ENCODE measurements at regions not wholly inside any gene's neighbourhood (a gene's known extent, or its start where the extent isn't known, plus 50 kb on each side); places are given as distances from the start of the nearest gene placed in this dataset.

GRCh38 chr5:175388531-175388930 is 55.5 kb downstream of the DRD1 start:
- peaks cover 8% of the 10 kb centered on the region; the same call in 1 of the 2 replicates for H3K4me1 ChIP-seq (ENCODE audit: insufficient read depth, low read length)

GRCh38 chr5:175387144-175387543 is 56.8 kb downstream of the DRD1 start:
- H3K9me3 ChIP-seq (ENCODE audit: control insufficient read depth, insufficient read depth, low read length) = no peaks in the 10 kb centered on the region
- no peak overlapping the region for H3K9ac ChIP-seq (ENCODE audit: low read depth, low read length)
- H3K4me1 ChIP-seq (ENCODE audit: insufficient read depth, low read length) = peaks cover 8% of the 10 kb centered on the region; the same call in 1 of the 2 replicates

More at GRCh38 chr5:175388531-175388930, 55.5 kb downstream of the DRD1 start:
- Histone ChIP-seq H3K36me3 (ENCODE audit: insufficient read depth, low read length) (no peaks in the 10 kb centered on the region), H3K9me3 (ENCODE audit: control insufficient read depth, insufficient read depth, low read length) (no peaks in the 10 kb centered on the region), H3K9ac (ENCODE audit: low read depth, low read length) (no peak overlapping the region)

GRCh38 chr5:175386526-175386925 is 57.5 kb downstream of the DRD1 start:
- Histone ChIP-seq H3K4me1 (ENCODE audit: insufficient read depth, low read length) (peaks cover 8% of the 10 kb centered on the region; the same call in 1 of the 2 replicates), H3K9ac (ENCODE audit: low read depth, low read length) (no peak overlapping the region), H3K9me3 (ENCODE audit: control insufficient read depth, insufficient read depth, low read length) (no peaks in the 10 kb centered on the region), H3K36me3 (ENCODE audit: insufficient read depth, low read length) (no peaks in the 10 kb centered on the region)

More at GRCh38 chr5:175387144-175387543, 56.8 kb downstream of the DRD1 start:
- no peaks in the 10 kb centered on the region for H3K36me3 ChIP-seq (ENCODE audit: insufficient read depth, low read length)

GRCh38 chr5:175385691-175386362 is 58.2 kb downstream of the DRD1 start:
- Histone ChIP-seq H3K9me3 (ENCODE audit: control insufficient read depth, insufficient read depth, low read length) (no peaks in the 10 kb centered on the region), H3K4me1 (ENCODE audit: insufficient read depth, low read length) (peaks cover 8% of the 10 kb centered on the region; the same call in 1 of the 2 replicates), H3K9ac (ENCODE audit: low read depth, low read length) (no peak overlapping the region), H3K36me3 (ENCODE audit: insufficient read depth, low read length) (no peaks in the 10 kb centered on the region)

DNA sequence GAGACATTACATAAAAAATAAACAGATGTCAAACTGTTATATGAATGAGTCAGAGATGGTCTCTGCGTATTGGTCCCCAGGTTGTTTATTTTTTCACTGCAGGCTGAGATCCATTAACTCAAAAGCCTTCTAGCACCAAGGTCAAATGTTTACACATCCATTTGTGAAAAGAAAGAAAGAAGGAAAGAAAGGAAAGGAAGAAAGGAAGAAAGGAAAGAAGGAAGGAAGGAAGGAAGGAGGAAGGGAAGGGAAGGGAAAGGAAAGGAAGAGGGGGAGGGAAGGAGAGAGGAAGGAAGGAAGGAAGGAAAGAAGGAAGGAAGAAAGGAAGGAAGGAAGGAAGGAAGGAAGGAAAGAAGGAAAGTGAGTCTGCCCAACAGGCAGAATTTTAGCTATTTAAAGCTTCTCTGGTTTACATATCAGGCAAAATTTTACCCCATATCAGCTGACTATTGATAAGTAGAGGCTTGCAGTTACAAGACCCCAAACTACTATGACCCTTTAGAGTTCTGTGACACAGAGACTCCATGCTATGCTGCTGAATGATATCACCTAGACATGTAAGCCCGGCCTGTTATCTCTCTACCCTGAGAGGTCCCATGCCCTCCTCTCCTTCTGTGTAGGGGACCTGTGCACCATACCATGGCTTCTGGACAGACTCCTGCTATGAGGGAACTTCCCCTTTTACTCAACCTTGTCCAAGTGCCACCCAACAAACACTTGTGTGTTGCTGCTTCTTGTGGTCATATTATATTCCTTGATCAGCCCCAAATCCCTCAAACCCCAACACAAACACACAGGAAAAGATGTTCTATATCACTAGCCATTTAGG is 59.0 kb downstream of the DRD1 start:
- Histone ChIP-seq H3K9ac (ENCODE audit: low read depth, low read length) (no peak overlapping the region), H3K9me3 (ENCODE audit: control insufficient read depth, insufficient read depth, low read length) (no peaks in the 10 kb centered on the region), H3K4me1 (ENCODE audit: insufficient read depth, low read length) (peaks cover 8% of the 10 kb centered on the region; the same call in 1 of the 2 replicates), H3K36me3 (ENCODE audit: insufficient read depth, low read length) (no peaks in the 10 kb centered on the region)

- no peaks in the 10 kb centered on the region for H3K36me3 ChIP-seq (ENCODE audit: insufficient read depth, low read length)
- H3K4me1 ChIP-seq (ENCODE audit: insufficient read depth, low read length) = peaks cover 8% of the 10 kb centered on the region; the same call in 1 of the 2 replicates
- H3K9me3 ChIP-seq (ENCODE audit: control insufficient read depth, insufficient read depth, low read length) = no peaks in the 10 kb centered on the region
- H3K9ac ChIP-seq (ENCODE audit: low read depth, low read length) = no peak overlapping the region
These were observed 60.6 kb downstream of the DRD1 start for GRCh38 chr5:175383350-175383749.

GRCh38 chr5:175382171-175382570 is 61.8 kb downstream of the DRD1 start:
- Histone ChIP-seq H3K4me1 (ENCODE audit: insufficient read depth, low read length) (peaks cover 6% of the 10 kb centered on the region; the same call in 1 of the 2 replicates), H3K9ac (ENCODE audit: low read depth, low read length) (no peak overlapping the region), H3K9me3 (ENCODE audit: control insufficient read depth, insufficient read depth, low read length) (no peaks in the 10 kb centered on the region), H3K36me3 (ENCODE audit: insufficient read depth, low read length) (no peaks in the 10 kb centered on the region)

- Histone ChIP-seq H3K36me3 (ENCODE audit: insufficient read depth, low read length) (no peaks in the 10 kb centered on the region), H3K9ac (ENCODE audit: low read depth, low read length) (no peak overlapping the region), H3K9me3 (ENCODE audit: control insufficient read depth, insufficient read depth, low read length) (no peaks in the 10 kb centered on the region), H3K4me1 (ENCODE audit: insufficient read depth, low read length) (no peaks in the 10 kb centered on the region)
These were observed 62.9 kb downstream of the DRD1 start for GRCh38 chr5:175381130-175381529.

GRCh38 chr5:175380701-175381100 is 63.3 kb downstream of the DRD1 start:
- H3K9ac ChIP-seq (ENCODE audit: low read depth, low read length) = no peak overlapping the region
- no peaks in the 10 kb centered on the region for H3K36me3 ChIP-seq (ENCODE audit: insufficient read depth, low read length)
- no peaks in the 10 kb centered on the region for H3K9me3 ChIP-seq (ENCODE audit: control insufficient read depth, insufficient read depth, low read length)
- H3K4me1 ChIP-seq (ENCODE audit: insufficient read depth, low read length) = no peaks in the 10 kb centered on the region

- Histone ChIP-seq H3K4me1 (ENCODE audit: insufficient read depth, low read length) (no peaks in the 10 kb centered on the region), H3K9me3 (ENCODE audit: control insufficient read depth, insufficient read depth, low read length) (no peaks in the 10 kb centered on the region), H3K9ac (ENCODE audit: low read depth, low read length) (no peak overlapping the region), H3K36me3 (ENCODE audit: insufficient read depth, low read length) (no peaks in the 10 kb centered on the region)
These were observed 64.1 kb downstream of the DRD1 start for GRCh38 chr5:175379867-175380266.

- H3K9me3 ChIP-seq (ENCODE audit: control insufficient read depth, insufficient read depth, low read length) = no peaks in the 10 kb centered on the region
- H3K4me1 ChIP-seq (ENCODE audit: insufficient read depth, low read length) = no peaks in the 10 kb centered on the region
- H3K36me3 ChIP-seq (ENCODE audit: insufficient read depth, low read length) = no peaks in the 10 kb centered on the region
- no peak overlapping the region for H3K9ac ChIP-seq (ENCODE audit: low read depth, low read length)
These were observed 65.4 kb downstream of the DRD1 start for GRCh38 chr5:175378444-175379028.

GRCh38 chr5:175377816-175378215 is 66.2 kb downstream of the DRD1 start:
- Histone ChIP-seq H3K36me3 (ENCODE audit: insufficient read depth, low read length) (no peaks in the 10 kb centered on the region), H3K9ac (ENCODE audit: low read depth, low read length) (no peak overlapping the region), H3K4me1 (ENCODE audit: insufficient read depth, low read length) (no peaks in the 10 kb centered on the region), H3K9me3 (ENCODE audit: control insufficient read depth, insufficient read depth, low read length) (no peaks in the 10 kb centered on the region)

DNA sequence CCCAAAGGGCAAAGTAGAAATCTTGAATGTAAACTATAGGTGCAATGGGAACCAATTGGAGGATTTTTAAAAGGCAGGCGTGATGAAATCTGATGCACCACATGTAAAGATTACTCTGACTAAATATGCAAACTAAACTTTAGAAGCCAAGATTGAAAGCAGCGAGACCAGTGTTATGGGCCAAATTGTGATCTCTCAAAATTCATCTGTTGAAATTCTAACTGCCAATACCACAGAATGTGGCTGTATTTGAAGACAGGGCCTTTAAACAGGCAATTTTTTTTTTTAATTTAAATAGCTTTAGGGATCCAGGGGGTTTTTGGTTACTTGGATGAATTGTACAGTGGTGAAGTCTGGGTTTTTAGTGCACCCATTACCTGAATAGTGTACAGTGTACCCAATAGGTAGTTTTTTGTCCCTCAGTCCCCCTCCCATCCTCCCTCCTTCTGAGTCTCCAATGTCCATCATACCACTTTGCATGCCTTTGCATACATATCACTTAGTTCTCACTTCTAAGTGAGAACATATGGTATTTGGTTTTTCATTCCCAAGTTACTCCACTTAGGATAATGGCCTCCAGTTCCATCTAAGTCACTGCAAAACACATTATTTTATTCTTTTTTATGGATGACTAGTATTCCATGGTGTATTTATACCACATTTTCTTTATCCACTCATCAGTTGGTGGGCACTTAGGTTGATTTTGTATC is 69.7 kb downstream of the DRD1 start:
- Histone ChIP-seq H3K36me3 (ENCODE audit: insufficient read depth, low read length) (no peaks in the 10 kb centered on the region), H3K9ac (ENCODE audit: low read depth, low read length) (no peak overlapping the region), H3K9me3 (ENCODE audit: control insufficient read depth, insufficient read depth, low read length) (no peaks in the 10 kb centered on the region), H3K4me1 (ENCODE audit: insufficient read depth, low read length) (no peaks in the 10 kb centered on the region)

- Histone ChIP-seq H3K4me1 (ENCODE audit: insufficient read depth, low read length) (no peaks in the 10 kb centered on the region), H3K9me3 (ENCODE audit: control insufficient read depth, insufficient read depth, low read length) (no peaks in the 10 kb centered on the region), H3K36me3 (ENCODE audit: insufficient read depth, low read length) (no peaks in the 10 kb centered on the region), H3K9ac (ENCODE audit: low read depth, low read length) (no peak overlapping the region)
These were observed 78.1 kb downstream of the DRD1 start for GRCh38 chr5:175365866-175366265.

Data from ES-I3 (cell line).